HG03103 (cell line): ENCODE measurements at regions not wholly inside any gene's neighbourhood (a gene's known extent, or its start where the extent isn't known, plus 50 kb on each side); places are given as distances from the start of the nearest gene placed in this dataset.
"Not testable (repeated sequence)": the region's sequence is repeated elsewhere in the genome, so short reads cannot be mapped to it uniquely, and the experiment has no call there.

Experiments
- ATAC-seq: cut with Tn5 transposase; IDR thresholded peaks from one replicate; pipeline ENCODE4 v1.9.1; 2021; ENCODE audit warnings: low read depth; ENCODE audit not compliant: unreplicated experiment

- ATAC-seq, result not testable (repeated sequence)
Measured at GRCh38 chr12:13526185-13526921, 329.8 kb downstream of the EMP1 start.

GRCh38 chr12:13523536-13524307 is 327.2 kb downstream of the EMP1 start:
- ATAC-seq, result no peak

GRCh38 chr12:13518034-13518433 is 321.5 kb downstream of the EMP1 start:
- not testable (repeated sequence) for ATAC-seq

- no peak for ATAC-seq
Measured at GRCh38 chr12:13509740-13510139, 313.2 kb downstream of the EMP1 start.

- ATAC-seq, result no peak
Measured at GRCh38 chr12:13505636-13506035, 309.1 kb downstream of the EMP1 start.

GRCh38 chr12:13505224-13505623 is 308.7 kb downstream of the EMP1 start:
- ATAC-seq, result no peak

GRCh38 chr12:13504736-13505135 is 308.2 kb downstream of the EMP1 start:
- ATAC-seq, result no peak

- no peak for ATAC-seq
Measured at GRCh38 chr12:13504074-13504473, 307.5 kb downstream of the EMP1 start.

GRCh38 chr12:13503094-13503835 is 306.7 kb downstream of the EMP1 start:
- ATAC-seq, result no peak

- no peak for ATAC-seq
Measured at GRCh38 chr12:13499008-13499407, 302.5 kb downstream of the EMP1 start.

GRCh38 chr12:13496111-13496510 is 299.6 kb downstream of the EMP1 start:
- ATAC-seq, result no peak

GRCh38 chr12:13489246-13489645 is 292.7 kb downstream of the EMP1 start:
- ATAC-seq, result no peak

GRCh38 chr12:13487326-13487725 is 290.8 kb downstream of the EMP1 start:
- no peak for ATAC-seq

- ATAC-seq, result no peak
Measured at GRCh38 chr12:13486794-13487193, 290.3 kb downstream of the EMP1 start.

GRCh38 chr12:13478650-13479181 is 282.2 kb downstream of the EMP1 start:
- no peak for ATAC-seq

- ATAC-seq, result no peak
Measured at GRCh38 chr12:13474381-13474780, 277.9 kb downstream of the EMP1 start.

GRCh38 chr12:13472690-13473089 is 276.2 kb downstream of the EMP1 start:
- ATAC-seq, result peak; percentile 97

- ATAC-seq, result no peak
Measured at GRCh38 chr12:13471471-13471870, 274.9 kb downstream of the EMP1 start.

GRCh38 chr12:13465635-13466034 is 269.1 kb downstream of the EMP1 start:
- ATAC-seq, result no peak

- no peak for ATAC-seq
Measured at GRCh38 chr12:13463189-13463588, 266.7 kb downstream of the EMP1 start.

- ATAC-seq, result no peak
Measured at GRCh38 chr12:13462450-13462849, 265.9 kb downstream of the EMP1 start.
